Muscle layer of colon (tissue), 2 donors: ENCODE measurements at regions not wholly inside any gene's neighbourhood (a gene's known extent, or its start where the extent isn't known, plus 50 kb on each side); places are given as distances from the start of the nearest gene placed in this dataset.

Experiments used
- H3K27ac ChIP-seq: one replicate; pipeline ENCODE4 v1.7.0; 2013; ENCODE audit warnings: low read depth, mild to moderate bottlenecking, low read length, moderate library complexity
- H3K27me3 ChIP-seq, 2 donors: one replicate each; pipeline ENCODE4 v1.7.0; 2013; ENCODE audit warnings: low read length in 2 of 2, mild to moderate bottlenecking in 2 of 2; ENCODE audit not compliant: insufficient read depth in 2 of 2, control insufficient read depth in 1 of 2
- H3K36me3 ChIP-seq: one replicate; pipeline ENCODE4 v1.7.0; 2013; ENCODE audit warnings: mild to moderate bottlenecking, low read length; ENCODE audit not compliant: insufficient read depth
- H3K4me1 ChIP-seq: one replicate; pipeline ENCODE4 v1.7.0; 2013; ENCODE audit warnings: mild to moderate bottlenecking, low read length; ENCODE audit not compliant: insufficient read depth
- H3K4me3 ChIP-seq, 2 donors: one replicate each; pipeline ENCODE4 v1.7.0; 2013; ENCODE audit warnings: low read length in 2 of 2, low read depth in 1 of 2, mild to moderate bottlenecking in 1 of 2, moderate library complexity in 1 of 2
- H3K9ac ChIP-seq: one replicate; pipeline ENCODE4 v1.7.0; 2013; ENCODE audit warnings: low read length
- H3K9me3 ChIP-seq: one replicate; pipeline ENCODE4 v1.7.0; 2013; ENCODE audit warnings: mild to moderate bottlenecking, low read length
- donor health status: abdominal sarcoma.
- donor health status: Adenocarcinoma of cecum.

DNA sequence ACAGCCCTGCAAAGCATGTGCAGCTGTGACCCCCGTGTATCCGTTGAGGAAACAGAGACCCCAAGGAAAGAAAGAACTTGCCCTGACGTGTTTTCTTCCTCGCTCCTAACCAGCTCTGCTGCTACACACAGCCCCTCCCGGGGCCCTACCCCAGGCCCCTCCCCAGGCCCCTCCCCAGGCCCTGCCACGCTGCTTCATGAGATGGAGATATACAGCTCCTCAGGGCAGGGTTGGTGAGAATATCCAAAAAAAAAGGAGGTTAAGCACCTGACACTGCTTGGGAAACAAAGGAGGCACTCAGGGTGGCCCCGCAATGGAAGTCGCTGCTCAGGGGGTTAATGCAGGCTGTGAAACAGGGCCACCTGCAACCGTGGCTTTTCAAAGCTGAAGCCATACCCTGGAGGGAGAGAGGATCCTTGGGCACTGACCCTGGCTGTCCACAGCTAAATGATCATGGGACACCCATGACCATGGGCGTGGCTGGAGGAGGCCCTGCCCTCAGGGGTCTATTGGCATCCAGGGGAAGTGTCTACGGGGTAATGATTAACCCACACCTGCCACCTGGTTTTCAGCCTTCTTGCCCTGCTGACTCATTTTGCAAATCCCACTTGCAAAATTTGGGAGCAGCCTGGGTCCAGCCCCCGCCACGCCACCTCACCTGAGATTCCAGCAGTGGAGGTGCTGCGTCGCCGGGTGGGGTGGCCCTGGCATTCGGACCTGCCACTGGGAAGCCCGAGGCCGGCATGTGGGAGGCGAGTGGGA is 112.1 kb upstream of the ANO1 start:
- Histone ChIP-seq H3K4me3 (no peak overlapping the region), H3K27me3 (peaks cover 0 to 11% of the 10 kb centered on the region in 2 donors), H3K9ac (no peak overlapping the region)

DNA sequence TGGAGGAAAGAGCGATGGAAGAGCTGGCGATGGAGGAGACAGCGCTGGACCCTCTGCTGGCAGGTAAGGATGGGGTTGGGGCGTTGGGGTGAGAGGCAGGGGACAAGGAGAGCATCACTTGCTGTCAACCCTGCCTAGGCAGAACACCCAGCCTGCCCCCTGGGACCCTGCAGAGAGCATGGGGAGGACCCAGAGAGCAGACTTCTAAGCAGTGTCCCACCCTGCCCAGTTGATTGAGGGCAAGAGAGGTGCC is 111.6 kb upstream of the ANO1 start:
- Histone ChIP-seq H3K27ac (no peak overlapping the region), H3K9ac (no peak overlapping the region), H3K27me3 (peaks cover 0 to 11% of the 10 kb centered on the region in 2 donors), H3K4me1 (peaks cover 14% of the 10 kb centered on the region), H3K36me3 (no peaks in the 10 kb centered on the region), H3K9me3 (no peaks in the 10 kb centered on the region), H3K4me3 (no peak overlapping the region)

More for the DNA sequence above, 112.1 kb upstream of the ANO1 start:
- H3K9me3 ChIP-seq: no peaks in the 10 kb centered on the region
- no peak overlapping the region for H3K27ac ChIP-seq
- H3K4me1 ChIP-seq: peaks cover 14% of the 10 kb centered on the region
- no peaks in the 10 kb centered on the region for H3K36me3 ChIP-seq

DNA sequence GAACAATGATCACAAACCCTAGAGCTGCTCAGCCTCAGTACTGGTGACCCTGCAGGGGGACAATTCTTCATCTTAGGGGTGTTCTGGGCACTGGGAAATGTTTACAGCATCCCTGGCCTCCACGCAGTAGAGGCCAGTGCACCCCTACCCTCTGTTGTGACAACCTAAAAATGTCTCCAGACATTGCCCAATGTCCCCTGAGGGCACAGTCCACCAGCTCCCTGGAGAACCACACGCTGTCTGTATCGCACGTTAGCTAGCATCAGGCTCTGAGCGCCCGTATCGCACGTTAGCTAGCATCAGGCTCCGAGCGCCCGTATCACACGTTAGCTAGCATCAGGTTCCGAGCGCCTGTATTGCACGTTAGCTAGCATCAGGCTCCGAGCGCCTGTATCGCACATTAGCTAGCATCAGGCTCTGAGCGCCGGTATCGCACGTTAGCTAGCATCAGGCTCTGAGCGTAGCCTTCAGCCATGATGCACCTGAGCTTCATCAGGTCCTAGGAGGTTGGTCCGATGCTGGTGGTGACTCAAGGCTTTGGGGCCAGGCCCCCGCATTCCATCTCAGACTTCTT is 111.1 kb upstream of the ANO1 start:
- Histone ChIP-seq H3K36me3 (no peaks in the 10 kb centered on the region), H3K9ac (no peak overlapping the region), H3K27ac (no peak overlapping the region), H3K9me3 (no peaks in the 10 kb centered on the region), H3K27me3 (peaks cover 0 to 11% of the 10 kb centered on the region in 2 donors), H3K4me3 (no peak overlapping the region), H3K4me1 (peaks cover 14% of the 10 kb centered on the region)

- H3K27ac ChIP-seq: no peak overlapping the region
- H3K9ac ChIP-seq: no peak overlapping the region
- peaks cover 0 to 11% of the 10 kb centered on the region in 2 donors for H3K27me3 ChIP-seq
- H3K9me3 ChIP-seq: no peaks in the 10 kb centered on the region
- peaks cover 14% of the 10 kb centered on the region for H3K4me1 ChIP-seq
- no peaks in the 10 kb centered on the region for H3K36me3 ChIP-seq
- no peak overlapping the region for H3K4me3 ChIP-seq
Measured at GRCh38 chr11:69967484-69967883, 110.6 kb upstream of the ANO1 start.

DNA sequence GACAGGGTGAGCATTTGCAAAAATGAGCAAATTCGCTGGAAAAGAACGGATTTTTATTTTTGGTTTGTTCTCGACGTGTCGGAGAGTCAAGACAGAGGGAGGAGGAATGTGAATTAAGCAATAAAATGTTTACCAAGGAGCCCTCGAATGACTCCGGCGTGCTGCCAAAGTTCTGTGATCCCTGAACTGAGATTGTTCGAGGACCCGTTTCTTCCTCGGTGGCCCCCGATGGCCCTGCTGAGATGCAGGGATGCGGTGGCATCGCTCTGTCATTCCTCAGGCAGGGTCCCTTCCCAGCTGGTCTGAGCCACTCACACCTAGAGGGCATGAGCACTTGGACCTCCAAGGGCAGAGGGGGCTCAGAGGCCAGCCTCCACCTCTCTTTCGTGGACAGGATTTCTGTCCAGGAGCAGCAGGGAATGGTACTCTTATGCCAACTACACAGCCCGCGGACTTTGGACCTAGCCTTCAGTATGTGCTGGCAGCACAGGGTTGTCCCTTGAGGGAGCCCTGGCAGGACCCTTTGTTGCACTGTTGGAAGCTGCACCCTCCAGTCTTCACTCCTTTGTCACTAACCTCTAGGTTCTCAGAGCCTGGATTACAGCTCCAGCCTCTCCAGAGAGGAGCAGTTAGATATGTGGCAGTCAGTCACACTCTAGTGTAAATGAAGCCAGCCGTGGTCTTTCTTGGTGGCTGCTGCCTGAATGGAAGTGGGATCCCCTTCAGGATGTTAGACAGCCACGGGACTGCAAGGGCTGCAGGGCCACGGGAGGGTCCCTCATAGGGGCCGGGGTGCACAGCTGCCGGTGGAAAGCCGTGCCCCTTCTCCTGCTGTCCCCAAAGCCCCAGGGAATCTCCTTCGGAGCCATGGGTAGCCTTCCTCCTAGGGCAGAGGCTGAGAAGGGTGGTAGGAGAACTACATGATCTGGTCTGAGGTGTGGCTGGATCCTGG is 109.4 kb upstream of the ANO1 start:
- Histone ChIP-seq H3K4me1 (peaks cover 11% of the 10 kb centered on the region), H3K4me3 (no peak overlapping the region), H3K9me3 (no peaks in the 10 kb centered on the region), H3K27ac (no peak overlapping the region), H3K27me3 (peaks cover 0 to 11% of the 10 kb centered on the region in 2 donors), H3K9ac (no peak overlapping the region), H3K36me3 (no peaks in the 10 kb centered on the region)

- Histone ChIP-seq H3K4me3 (no peak overlapping the region), H3K9me3 (no peaks in the 10 kb centered on the region), H3K27ac (no peak overlapping the region), H3K27me3 (peaks cover 0 to 11% of the 10 kb centered on the region in 2 donors), H3K36me3 (no peaks in the 10 kb centered on the region), H3K9ac (no peak overlapping the region), H3K4me1 (no peaks in the 10 kb centered on the region)
Measured at GRCh38 chr11:69969890-69970784, 108.0 kb upstream of the ANO1 start.

DNA sequence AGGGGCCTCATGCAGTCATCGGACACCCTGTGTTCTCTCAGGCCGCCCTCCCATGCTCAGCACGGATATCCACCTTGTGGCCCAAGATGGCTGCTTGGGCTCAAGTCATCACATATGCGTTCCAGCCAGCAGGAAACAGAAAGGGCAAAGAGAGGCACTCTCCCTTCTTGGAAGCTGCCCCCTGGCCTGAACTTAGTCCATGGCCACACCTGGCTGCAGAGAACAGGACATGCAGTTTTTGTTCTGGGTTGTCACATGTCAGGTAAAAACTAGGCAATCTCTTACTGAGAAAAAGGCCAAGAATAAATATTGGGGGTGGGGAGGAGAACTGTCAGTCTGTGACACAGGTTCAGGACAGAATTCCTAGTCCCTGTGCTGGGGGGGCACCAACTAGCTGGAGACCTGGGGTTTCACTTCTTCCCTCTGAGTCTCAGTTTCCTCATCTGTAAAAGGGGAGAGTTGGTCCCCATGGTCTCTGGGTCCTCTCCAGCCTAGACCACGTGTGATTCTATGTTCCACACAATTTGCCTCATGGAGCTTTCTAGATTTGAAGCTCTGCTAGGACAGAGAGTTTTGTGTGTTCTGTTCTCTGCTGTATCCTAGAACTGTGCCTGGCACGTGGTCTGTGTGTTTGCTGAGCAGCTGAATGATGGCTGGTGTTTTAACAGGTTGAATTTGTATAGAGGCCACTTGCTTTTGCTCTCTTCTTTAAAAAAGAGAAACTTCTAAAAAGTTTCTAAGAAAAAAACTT is 107.2 kb upstream of the ANO1 start:
- Histone ChIP-seq H3K9ac (no peak overlapping the region), H3K4me3 (no peak overlapping the region), H3K9me3 (no peaks in the 10 kb centered on the region), H3K27me3 (peaks cover 0 to 11% of the 10 kb centered on the region in 2 donors), H3K36me3 (no peaks in the 10 kb centered on the region), H3K27ac (no peak overlapping the region), H3K4me1 (no peaks in the 10 kb centered on the region)

GRCh38 chr11:69971741-69972140 is 106.4 kb upstream of the ANO1 start:
- H3K9ac ChIP-seq: no peak overlapping the region

DNA sequence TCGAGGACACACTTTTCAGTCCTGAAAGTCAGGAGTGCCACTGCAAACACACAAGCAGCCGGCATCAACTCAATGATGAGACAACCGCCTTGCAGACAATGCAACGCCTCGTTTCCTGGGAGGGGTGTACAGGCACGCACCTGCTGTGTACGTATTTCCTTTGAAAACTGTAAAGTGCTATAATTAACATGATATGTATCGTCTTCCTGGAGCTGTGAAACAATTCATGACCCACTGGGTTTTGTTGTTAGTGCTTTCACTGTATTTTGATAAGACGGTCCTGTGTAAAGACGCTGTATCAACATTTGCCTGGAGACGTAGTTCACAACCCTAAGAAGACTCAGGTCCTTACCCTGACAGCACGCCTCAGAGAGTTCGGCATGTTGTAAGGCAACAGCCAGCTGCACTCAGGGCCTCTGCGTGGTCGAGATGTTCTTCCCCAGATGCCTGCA is 105.7 kb upstream of the ANO1 start:
- H3K9me3 ChIP-seq: no peaks in the 10 kb centered on the region
- H3K4me3 ChIP-seq: no peak overlapping the region
- H3K4me1 ChIP-seq: no peaks in the 10 kb centered on the region
- peaks cover 0 to 6% of the 10 kb centered on the region in 2 donors for H3K27me3 ChIP-seq
- H3K36me3 ChIP-seq: no peaks in the 10 kb centered on the region
- no peak overlapping the region for H3K27ac ChIP-seq
- H3K9ac ChIP-seq: no peak overlapping the region

More at GRCh38 chr11:69971741-69972140, 106.4 kb upstream of the ANO1 start:
- H3K4me1 ChIP-seq: no peaks in the 10 kb centered on the region
- peaks cover 0 to 6% of the 10 kb centered on the region in 2 donors for H3K27me3 ChIP-seq
- no peak overlapping the region for H3K27ac ChIP-seq
- H3K36me3 ChIP-seq: no peaks in the 10 kb centered on the region
- H3K4me3 ChIP-seq: no peak overlapping the region
- no peaks in the 10 kb centered on the region for H3K9me3 ChIP-seq

GRCh38 chr11:69974528-69974927 is 103.6 kb upstream of the ANO1 start:
- Histone ChIP-seq H3K27me3 (peaks cover 0 to 6% of the 10 kb centered on the region in 2 donors), H3K27ac (no peak overlapping the region), H3K36me3 (no peaks in the 10 kb centered on the region), H3K9me3 (no peaks in the 10 kb centered on the region), H3K4me3 (no peak overlapping the region), H3K4me1 (no peaks in the 10 kb centered on the region), H3K9ac (no peak overlapping the region)
